GM19023 (cell line): ENCODE measurements at regions not wholly inside any gene's neighbourhood (a gene's known extent, or its start where the extent isn't known, plus 50 kb on each side); places are given as distances from the start of the nearest gene placed in this dataset.

Experiments
- ATAC-seq: cut with Tn5 transposase; IDR thresholded peaks from one replicate; pipeline ENCODE4 v1.9.1; 2021; ENCODE audit warnings: mild to moderate bottlenecking, moderate library complexity; ENCODE audit not compliant: unreplicated experiment

DNA sequence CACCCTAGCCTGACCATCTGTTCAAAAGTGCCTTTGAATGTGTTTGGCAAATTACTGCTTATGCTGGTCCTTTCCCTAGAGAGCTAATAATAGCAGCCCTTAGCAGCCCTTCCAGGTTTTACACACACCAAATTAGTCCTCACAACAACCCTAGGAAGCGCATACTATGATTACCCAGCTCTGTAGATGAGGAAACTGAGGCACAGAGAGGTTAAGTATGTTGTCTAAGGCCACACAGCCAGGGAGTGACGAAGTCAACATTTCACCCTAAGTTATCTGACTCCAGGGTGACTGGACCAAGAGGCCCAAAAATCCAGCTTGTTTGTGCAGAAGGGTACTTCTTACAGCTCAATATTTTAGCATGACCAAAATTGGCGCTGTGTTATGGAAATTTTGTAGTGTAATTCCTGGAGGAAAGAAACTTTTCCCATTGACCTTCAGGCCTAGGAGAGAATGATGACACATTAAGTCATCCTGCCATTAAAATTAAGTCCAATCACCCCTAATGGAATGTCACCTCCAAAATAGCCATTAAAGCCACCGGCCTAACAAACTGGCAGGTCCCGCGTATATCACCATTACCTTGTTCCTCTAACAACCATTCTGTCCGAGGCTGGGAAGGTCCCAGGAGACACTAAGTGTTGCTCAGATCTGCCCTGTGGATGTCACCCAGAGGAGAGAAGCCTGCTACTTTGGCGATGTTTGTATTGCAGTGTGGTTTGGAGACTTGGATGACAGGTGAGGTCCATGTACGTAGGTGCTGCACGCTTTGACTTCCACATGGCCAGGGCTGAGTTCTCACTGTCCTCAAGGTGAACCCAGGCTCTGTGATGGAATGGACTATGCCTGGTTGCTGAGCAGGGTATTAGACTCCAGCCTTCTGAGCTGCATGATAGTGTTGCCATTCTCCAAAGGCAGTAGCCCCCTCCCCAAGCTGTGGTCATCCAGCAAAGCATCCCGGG lies 258.3 kb downstream of the TOMM20 start:
- ATAC-seq: no peak

DNA sequence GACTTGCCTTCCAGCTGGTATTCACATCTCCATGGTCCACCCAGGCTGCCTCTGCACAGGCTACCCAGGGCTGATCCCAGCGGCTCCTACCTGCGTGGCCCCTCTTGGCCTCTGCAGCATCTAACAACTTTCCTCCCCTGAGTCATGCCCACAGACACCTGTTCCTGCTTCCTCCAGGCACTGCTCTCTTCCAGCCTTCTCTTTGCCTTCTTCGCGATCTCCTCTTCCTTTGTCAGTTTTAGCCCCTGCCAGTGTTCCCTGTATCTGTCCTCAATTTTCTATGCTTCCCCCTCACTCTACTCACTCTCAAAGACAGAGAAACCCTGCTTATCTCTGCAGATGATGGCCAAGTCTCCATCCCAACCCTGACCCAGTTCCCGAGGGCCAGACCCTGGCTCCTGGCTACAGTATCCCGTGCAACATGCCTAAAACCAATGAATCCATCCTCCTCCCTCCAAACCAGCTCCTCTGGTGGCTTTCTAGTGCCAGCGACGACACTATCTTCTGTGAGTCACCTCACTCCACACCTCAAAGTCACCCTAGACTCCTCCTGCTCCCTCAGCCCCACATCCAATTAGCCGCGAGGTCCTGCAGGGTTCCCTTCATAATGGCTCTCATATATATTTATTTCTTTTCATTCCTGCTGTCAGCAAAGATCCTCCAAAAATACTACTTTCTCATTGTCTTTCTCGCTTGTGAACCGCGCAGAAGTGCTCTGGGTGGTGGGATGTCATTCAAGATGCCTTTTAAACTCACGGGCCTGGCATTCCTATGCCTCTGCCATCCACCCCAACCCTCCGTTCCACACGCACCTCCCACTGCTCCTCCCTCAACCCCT lies 259.2 kb downstream of the TOMM20 start:
- ATAC-seq: no peak

DNA sequence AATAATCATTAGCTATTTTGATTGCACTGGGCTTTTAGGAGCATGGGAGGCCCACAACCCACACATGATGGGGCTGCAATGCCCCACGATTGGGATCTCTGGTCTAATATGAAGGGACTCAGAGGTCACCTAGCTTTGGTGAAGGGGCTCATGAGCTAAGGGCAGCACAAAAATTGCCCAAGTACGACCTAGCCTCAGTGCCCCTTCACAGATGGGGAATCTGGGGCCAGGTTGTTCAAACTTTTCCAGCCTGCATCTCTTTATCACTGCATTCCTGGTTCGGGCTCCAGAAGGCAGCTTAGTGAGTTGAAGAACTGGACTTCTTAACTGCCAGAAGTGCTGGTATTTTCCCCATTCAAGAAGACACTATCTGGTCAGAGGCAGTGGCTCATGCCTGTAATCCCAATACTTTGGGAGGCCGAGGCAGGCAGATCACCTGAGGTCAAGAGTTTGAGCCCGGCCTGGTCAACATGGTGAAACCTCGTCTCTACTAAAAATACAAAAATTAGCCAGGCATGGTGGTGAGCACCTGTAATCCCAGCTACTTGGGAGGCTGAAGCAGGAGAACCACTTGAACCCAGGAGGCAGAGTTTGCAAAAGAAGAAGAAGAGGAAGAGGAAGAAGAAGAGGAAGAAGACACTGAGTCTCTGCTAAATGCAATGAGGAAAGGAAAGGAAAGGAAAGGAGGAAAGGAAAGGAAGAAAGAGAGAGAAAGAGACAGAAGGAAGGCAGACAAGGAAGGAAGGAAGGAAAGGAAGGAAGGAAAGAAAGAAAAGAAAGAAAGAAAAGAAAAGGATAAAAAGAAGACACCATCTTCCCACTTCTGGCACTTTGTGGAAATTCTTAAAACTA lies 258.5 kb upstream of the IRF2BP2 start:
- no peak for ATAC-seq

DNA sequence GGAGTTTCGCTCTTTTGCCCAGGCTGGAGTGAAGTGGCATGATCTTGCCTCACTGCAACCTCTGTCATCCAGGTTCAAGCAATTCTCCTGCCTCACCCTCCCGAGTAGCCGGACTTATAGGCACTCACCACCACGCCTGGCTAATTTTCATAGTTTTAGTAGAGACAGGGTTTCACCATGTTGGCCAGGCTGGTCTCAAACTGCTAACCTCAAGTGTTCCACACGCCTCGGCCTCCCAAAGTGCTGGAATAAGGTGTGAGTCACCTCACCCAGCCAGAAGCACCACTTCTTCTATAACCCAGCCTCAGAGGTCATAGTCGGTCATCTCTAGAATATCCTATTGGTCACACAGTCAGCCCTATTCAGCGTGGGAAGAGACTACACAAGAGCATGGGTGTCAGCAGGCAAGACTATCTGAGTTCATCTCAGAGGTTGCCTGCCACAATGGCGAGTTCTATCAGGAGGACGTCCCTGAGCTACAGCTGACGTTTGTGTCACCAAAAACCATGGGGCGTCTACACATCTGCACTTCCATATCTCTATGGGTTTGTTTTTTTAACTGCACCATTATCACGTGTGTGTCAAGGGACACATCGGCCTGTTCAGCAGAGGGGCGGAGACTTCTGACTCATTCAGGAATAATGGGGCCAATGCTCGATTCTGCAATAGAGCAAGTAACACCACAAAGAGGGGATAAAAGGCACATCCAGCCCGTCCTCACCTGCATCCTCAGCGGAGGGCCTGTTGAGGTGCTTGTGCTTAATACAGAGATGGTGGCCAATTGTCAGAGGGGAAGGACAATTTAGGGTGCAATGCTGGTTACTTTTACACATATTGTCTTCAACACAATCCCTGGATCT lies 256.3 kb upstream of the IRF2BP2 start:
- no peak for ATAC-seq

DNA sequence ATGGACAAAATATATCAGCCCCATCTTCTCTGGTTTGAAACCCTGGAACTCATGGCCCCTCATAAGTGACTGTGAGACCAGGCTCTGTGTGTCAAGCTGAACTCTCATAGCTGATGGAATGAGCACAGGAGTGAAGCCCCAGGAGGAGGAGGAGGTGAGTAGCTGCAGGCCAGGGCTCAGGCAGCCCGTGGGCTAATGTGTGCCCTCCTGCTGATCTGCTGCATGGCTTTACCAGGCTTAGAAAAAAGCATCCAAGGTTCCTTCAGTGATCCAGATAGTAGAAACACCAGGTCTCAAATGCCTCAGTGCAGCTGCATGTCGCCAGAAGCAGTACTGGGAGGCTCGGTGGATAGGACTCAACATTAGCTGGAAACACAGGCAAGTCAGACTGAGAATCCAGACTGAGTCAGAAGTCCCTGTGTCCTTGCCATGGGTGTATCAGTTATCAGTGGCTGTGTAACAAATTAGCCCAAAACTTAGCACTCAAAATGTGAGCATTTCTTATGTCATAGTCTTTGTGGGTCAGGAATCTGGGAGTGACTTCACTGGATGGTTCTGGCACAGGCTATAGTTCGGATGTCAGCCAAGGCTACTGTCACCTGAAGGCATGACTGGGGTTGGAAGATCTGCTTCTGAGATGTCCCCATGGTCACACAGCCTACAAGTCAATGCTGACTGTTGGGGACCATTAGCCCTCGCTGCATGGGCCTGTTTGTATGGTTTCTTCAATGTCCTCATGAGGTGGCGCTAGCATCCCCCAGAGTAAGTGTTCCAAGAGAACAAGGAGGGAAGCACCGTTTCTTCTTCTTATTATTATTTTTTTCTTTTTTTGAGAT lies 255.4 kb upstream of the IRF2BP2 start:
- no peak for ATAC-seq

DNA sequence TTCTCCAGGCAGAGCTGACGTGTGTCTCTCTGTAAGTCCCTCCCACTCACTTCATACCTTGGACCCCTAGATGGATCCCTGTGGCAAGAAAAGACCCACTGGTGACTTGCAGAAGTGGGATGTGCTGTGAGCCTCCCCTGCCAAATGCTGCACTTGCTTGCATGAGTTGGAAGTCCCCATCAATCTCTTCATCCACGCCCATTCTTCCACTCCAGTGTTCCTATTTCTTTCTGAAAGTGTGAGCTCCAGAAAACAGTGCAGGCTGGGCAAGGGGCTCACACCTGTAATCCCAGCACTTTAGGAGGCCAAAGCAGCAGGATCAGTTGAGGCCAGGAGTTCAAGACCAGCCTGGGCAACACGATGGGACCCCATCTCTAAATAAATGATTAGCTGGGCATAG lies 254.1 kb upstream of the IRF2BP2 start:
- no peak for ATAC-seq

DNA sequence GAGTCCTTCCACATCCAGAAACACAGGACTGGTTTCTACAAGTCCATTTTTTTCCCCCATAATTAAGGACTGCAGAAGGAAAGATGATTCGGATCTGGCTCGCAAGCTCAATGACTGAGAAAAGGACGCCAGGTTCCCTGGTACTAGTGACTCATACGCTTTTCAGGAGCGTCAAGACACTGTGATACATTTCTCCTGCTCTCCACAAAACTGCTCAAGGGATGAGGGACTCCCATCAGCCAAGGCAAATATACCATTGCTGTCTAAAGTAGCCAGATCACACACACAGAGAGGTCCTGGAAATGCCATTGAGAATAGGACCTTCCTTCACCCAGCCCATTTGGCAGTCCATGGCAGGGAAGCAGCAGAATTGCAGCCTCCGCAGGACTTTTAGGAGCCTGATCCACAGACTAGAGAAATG lies 253.6 kb upstream of the IRF2BP2 start:
- ATAC-seq: no peak

DNA sequence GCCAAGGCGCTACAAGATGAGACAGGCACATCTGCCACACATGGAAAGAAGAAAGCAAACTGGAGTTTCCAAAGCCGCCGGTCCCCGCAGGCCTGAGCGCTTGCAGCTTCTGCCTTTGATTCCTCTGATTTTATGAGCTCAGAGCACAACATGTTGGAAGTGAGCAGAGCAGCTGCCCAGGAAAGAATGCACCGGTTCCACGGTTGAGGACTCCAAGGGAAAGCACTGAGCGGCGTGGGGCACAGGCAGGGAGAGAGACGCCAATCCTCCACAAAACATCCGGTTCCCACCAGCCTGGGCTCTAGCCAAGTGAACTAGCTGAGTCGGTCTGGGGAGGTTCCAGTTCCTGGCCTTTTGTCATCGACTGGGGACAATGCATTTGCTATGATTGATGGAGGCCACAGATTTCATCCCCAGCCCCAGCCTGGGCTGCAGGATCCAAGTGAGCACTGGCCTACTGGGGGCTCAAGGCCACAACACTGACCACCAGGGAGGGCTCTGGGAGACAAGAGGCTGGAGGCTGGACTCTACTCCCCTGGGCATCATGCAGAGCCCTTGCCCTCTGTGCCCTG lies 253.1 kb upstream of the IRF2BP2 start:
- no peak for ATAC-seq

DNA sequence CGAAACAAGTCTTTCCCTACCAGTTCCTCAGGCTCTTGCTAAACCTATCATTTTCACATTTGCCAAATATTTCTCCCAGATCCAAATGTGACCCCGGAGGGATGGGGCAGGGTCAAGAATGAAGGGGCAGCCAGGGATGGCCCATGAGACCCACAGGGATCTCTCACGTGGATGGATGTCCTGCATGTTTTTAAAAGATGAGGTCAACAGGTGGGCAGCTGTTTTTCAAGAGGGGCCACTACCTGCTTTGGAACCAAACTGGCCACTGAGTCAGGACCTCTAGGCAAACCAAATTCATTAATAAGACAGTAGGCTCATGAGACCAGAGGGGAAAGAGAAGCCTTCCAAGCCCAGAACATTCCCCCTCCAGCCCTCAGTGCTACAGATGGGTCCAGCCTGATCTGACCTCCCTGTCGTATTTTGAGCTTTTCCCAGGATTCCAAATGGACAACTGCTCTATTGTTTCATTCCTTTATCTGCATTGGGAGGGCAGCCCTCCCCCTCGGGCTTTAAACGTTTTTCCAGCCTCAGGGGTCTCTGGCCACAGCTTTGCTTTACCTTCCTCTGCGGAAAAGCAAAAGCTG lies 252.5 kb upstream of the IRF2BP2 start:
- no peak for ATAC-seq

DNA sequence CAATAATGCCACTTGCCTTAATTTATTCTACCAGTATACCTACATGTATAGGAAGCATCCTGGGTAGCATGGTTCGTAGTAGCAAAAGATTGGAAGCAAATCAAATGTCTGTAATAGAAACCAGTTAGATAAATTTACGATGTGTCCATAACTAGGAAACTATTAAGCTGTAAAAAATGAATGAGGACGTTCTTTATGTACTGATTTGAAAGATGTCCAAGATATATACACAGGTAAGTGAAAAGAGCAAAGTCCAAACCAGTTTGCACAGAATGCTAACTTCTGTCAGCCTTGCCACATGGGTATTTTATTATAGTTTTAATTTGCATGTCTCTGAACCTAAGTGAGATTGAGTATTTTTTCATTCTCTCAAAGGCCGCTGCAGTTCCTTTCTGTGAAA lies 251.8 kb upstream of the IRF2BP2 start:
- ATAC-seq: no peak

DNA sequence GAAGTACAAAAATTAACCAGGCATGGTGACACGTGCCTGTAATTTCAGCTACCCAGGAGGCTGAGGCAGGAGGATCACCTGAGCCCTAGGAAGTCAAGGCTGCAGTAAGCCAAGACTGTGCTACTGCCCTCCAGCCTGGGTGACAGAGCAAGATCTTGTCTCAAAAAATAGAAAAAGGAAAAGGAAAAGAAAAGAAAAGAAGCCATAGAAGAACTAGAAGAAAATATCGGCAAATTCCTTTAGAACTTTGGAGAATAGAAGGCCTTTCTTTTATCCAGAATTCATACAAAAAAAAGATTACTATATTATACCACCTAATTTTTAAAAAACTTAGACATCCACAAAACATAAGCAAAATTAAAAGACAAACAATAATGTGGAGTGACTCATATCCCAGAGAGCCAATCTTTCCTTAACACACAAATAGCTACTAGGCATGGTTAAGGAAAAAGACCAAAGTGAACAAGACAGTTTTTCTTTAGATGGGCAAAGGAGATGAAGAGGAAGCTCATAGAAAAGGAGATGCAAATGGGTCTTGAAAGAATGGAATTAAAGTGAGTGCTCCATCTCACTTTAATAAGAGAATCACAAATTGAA lies 251.1 kb upstream of the IRF2BP2 start:
- ATAC-seq: no peak

DNA sequence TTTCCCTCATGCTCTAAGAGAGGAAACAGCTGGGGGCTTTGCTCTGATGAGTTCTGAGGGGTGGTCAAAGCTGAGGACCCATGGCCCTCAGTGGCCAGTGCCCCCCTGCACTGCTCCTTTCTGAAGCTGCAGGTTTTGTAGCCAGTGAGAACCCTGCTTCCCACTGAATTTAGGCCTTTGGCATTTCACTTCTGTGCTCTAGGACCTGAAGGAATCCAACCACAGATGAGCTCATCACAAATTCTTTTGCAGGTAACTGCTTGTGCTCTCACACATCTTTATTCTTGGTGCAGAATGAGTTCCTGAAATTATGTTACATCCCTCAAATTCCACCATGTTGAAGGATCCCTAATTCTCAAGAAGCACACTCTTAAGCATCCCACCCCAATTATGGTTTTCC lies 248.7 kb upstream of the IRF2BP2 start:
- no peak for ATAC-seq

DNA sequence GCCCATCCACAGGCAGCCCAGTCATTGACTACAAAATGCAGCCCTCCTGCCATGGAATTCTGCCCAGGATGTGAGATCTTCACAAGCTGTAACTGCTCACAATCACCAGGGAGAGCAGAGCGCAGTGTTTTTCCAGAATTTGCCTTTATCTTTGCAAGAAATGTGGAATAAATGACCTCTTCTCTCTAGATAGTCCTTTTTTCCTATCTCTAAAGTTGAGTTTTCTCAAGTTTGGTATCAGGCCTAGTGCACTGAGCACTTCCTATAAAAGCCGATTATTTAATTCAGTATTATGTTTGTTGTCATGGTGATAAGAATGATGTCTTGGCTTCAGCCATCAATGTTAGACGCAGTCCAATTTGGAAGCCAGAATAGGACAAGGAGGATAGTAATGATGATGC lies 246.9 kb upstream of the IRF2BP2 start:
- ATAC-seq: no peak

DNA sequence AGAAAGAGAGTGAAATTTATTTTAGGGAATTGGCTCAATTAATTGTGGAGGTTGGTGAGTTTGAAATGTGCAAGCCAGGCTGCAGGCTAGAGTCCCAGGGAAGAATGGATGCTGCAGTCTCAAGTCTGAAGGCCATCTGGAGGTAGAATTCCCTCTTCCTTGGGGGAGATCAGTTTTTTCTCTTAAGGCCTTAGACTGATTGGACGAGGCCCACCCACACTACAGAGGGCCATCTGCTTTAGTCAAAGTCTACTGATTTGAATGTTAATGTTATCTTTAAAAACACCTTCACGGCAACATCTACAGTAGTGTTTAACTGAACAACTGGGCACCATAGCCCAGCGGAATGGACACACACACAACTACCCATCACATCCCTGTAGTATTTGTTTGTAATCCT lies 245.9 kb upstream of the IRF2BP2 start:
- no peak for ATAC-seq

DNA sequence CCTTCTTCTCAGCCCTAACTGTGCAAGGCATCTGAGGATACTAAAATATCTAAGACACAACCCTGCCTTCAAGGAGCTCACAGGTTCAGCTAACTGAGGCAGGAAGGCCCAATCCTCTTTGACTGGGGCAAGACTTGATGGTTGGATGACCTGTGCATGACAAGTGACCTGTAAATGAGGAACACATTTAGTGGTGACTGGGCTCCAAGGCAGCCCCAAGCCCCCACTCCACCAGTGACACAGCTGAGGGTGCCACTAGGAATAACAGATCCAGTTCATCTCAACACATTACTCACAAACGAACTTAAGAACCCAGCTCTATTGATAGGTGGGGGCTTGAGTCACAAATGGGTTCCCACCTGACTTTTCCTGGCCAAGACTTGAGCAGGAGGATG lies 244.7 kb upstream of the IRF2BP2 start:
- no peak for ATAC-seq

DNA sequence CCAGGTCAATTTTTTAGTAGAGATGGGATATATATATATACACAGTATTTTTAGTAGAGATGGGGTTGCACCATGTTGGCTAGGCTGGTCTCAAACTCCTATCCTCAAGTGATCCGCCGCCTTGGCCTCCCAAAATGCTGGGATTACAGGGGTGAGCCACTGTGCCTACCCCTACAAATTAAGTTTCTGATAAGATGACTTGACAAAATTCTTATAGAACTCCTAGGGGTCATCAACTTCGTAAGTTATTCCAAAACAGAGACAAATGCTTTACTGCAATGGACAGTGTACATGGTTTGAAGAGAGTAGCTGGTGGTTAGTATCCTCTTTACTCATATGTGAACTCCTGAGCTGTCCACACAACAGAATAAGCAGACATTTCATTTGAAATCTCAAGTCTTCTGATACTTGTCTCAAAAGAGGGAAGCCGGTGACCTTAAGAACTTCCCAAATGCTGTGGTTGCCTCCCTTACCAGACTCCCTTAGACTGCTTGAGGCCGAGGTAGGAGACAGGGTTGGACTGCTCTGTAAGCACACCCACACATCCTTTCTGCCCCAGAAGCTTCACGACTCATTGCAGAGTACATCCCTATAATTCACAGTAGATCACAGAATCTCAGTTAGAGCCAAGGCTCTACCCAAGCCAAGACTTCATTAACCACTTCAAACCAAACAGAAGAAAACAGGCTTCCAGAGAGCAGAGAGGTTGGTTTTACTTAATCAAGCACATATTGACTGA lies 244.1 kb upstream of the IRF2BP2 start:
- ATAC-seq: no peak

DNA sequence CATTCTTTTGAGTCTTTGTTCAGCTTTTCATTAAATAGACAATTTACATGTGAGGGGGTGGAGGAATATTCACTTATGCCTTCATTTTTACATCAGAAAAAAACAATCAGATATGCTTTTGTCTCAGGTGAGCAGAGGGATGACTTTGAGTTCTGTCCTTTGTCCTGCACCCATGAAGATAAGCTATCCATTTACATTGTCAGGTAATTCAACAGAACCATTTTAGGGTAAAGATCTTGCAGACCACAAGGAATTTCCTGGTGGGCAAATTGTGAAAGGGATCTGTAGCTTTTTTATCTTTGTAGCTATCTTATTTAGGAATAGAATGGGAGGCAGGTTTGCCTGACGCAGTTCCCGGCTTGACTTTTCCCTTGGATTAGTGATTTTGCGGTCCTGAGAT lies 242.7 kb upstream of the IRF2BP2 start:
- ATAC-seq: no peak
